HepG2 (cell line): ENCODE measurements at regions not wholly inside any gene's neighbourhood (a gene's known extent, or its start where the extent isn't known, plus 50 kb on each side); places are given as distances from the start of the nearest gene placed in this dataset.

Experiments
- ATAC-seq: fragments of 200-7000 bp; cut with Tn5 transposase; 3 replicates; pipeline ENCODE4 v1.9.1; 2020; ENCODE audit warnings: mild to moderate bottlenecking, moderate library complexity
- BruUV-seq: library from RNA; stranded (reverse); fragments of 400-500 nt; replicated peaks from 2 replicates; lab custom pipeline; 2021; lab: Mats Ljungman, UMichigan
- CTCF ChIA-PET: fragments of 300-600 bp; formaldehyde crosslinking; extraction: SDS; loops from one replicate; lab custom pipeline; 2021; ENCODE audit warnings: low total read pairs, inconsistent platforms, low intra/inter-chr PET ratio; lab: Yijun Ruan, JAX
- POLR2A ChIA-PET: fragments of 350-600 bp; sonication (Branson Sonifier 250); formaldehyde crosslinking; loops from one replicate; lab custom pipeline; 2020; ENCODE audit warnings: antibody characterized with exemption, inconsistent platforms; lab: Yijun Ruan, JAX
- DNase-seq: peaks from one replicate; pipeline ENCODE4 v3.0.0-alpha.2; 2015; ENCODE audit warnings: low spot score
- FAIRE-seq: peaks from 3 replicates; lab custom pipeline; 2011; peaks lifted over from hg19 to GRCh38; lab: Jason Lieb, UNC
- H2AFZ ChIP-seq: one replicate; pipeline ENCODE4 v1.6.1; 2011; ENCODE audit warnings: low read length, inconsistent platforms
- H3K27ac ChIP-seq: fragments of 300-600 bp; 3 replicates; pipeline ENCODE4 v1.8.0; 2011; ENCODE audit warnings: mixed run types, mild to moderate bottlenecking, mixed read lengths, low read length, inconsistent platforms; ENCODE audit not compliant: insufficient read depth; ENCODE audit errors: extremely low read length
- H3K27me3 ChIP-seq, 2 experiments: fragments of 200-600 bp in 1 of 2; 2 replicates in 1 of 2; 3 replicates in 1 of 2; pipeline versions ENCODE4 v1.6.0 to v1.8.0; 2011; ENCODE audit warnings: low read length in 2 of 2, mild to moderate bottlenecking in 2 of 2, moderate library complexity in 2 of 2, inconsistent platforms in 1 of 2; ENCODE audit not compliant: insufficient read depth in 2 of 2, control insufficient read depth in 1 of 2
- H3K36me3 ChIP-seq, 2 experiments: fragments of 200-600 bp in 1 of 2; replicated peaks in 1 of 2; 2 replicates in 1 of 2; 3 replicates in 1 of 2; pipeline versions ENCODE4 v1.5.1 to v1.8.0; 2011; ENCODE audit warnings: low read length in 2 of 2, inconsistent platforms in 1 of 2; ENCODE audit not compliant: insufficient read depth in 2 of 2, control insufficient read depth in 1 of 2
- H3K4me1 ChIP-seq: 2 replicates; pipeline ENCODE4 v1.5.1; 2012; ENCODE audit warnings: low read length, inconsistent platforms; ENCODE audit not compliant: insufficient read depth
- H3K4me2 ChIP-seq: 2 replicates; pipeline ENCODE4 v1.6.0; 2011; ENCODE audit warnings: low read depth, low read length, inconsistent platforms
- H3K4me3 ChIP-seq, 3 experiments: fragments of 200-600 bp in 1 of 3; sonication (generic), shearing (Covaris generic) in 1 of 3; replicated peaks in 1 of 3; 2 replicates each; pipeline ENCODE4 v1.5.1; 2011 to 2016; ENCODE audit warnings: low read length in 3 of 3, inconsistent platforms in 2 of 3, low read depth in 2 of 3, mild to moderate bottlenecking in 2 of 3, control low read depth in 1 of 3, mixed read lengths in 1 of 3; ENCODE audit not compliant: insufficient read depth in 1 of 3
- H3K79me2 ChIP-seq: one replicate; pipeline ENCODE4 v1.6.1; 2011; ENCODE audit warnings: low read length, inconsistent platforms; ENCODE audit not compliant: insufficient read depth
- H3K9ac ChIP-seq: 2 replicates; pipeline ENCODE4 v1.6.0; 2011; ENCODE audit warnings: mild to moderate bottlenecking, low read depth, low read length, inconsistent platforms; ENCODE audit not compliant: insufficient read depth
- H3K9me3 ChIP-seq: 2 replicates; pipeline ENCODE4 v1.5.1; 2012; ENCODE audit warnings: mild to moderate bottlenecking, low read length
- H4K20me1 ChIP-seq: 2 replicates; pipeline ENCODE4 v1.6.0; 2011; ENCODE audit warnings: inconsistent platforms, mild to moderate bottlenecking, low read length, moderate library complexity; ENCODE audit not compliant: insufficient read depth
- CBFB ChIP-seq: sonication (generic); formaldehyde crosslinking; IDR thresholded peaks from 2 replicates; pipeline ENCODE4 v1.4.0; 2020; ENCODE audit warnings: missing genetic modification reagents
- CHD2 ChIP-seq: IDR thresholded peaks from 2 replicates; pipeline ENCODE4 v1.6.1; 2011; ENCODE audit warnings: low read depth, low read length, improper control_type of control experiment
- HOXD1 ChIP-seq: sonication (generic); formaldehyde crosslinking; IDR thresholded peaks from 2 replicates; pipeline ENCODE4 v1.5.0; 2020; ENCODE audit warnings: missing genetic modification reagents
- MAFF ChIP-seq: IDR thresholded peaks from 2 replicates; pipeline ENCODE4 v1.6.1; 2011; ENCODE audit warnings: low read depth, low read length, improper control_type of control experiment
- MAFK ChIP-seq, 2 experiments: IDR thresholded peaks in 1 of 2; conservative IDR thresholded peaks in 1 of 2; 2 replicates each; pipeline ENCODE4 v1.6.1; 2011; ENCODE audit warnings: improper control_type of control experiment in 2 of 2, low read length in 2 of 2
- RFXAP ChIP-seq: sonication (generic); formaldehyde crosslinking; IDR thresholded peaks from 2 replicates; pipeline ENCODE4 v1.4.0; 2020; ENCODE audit warnings: missing genetic modification reagents, borderline replicate concordance
- SYNCRIP ChIP-seq: fragments of 200-400 bp; formaldehyde crosslinking; IDR thresholded peaks from 2 replicates; pipeline ENCODE4 v1.6.1; 2018; ENCODE audit warnings: mild to moderate bottlenecking, low read depth, low read length; ENCODE audit not compliant: insufficient read depth
- TOPORS ChIP-seq: sonication (generic); formaldehyde crosslinking; IDR thresholded peaks from 2 replicates; pipeline ENCODE4 v1.8.0; 2023; ENCODE audit warnings: mild to moderate bottlenecking, missing genetic modification reagents
- ZMAT3 ChIP-seq: sonication (generic); formaldehyde crosslinking; conservative IDR thresholded peaks from 2 replicates; pipeline ENCODE4 v1.7.0; 2021; ENCODE audit warnings: missing genetic modification reagents
- WGBS: methylation state at CpG from one replicate; pipeline ENCODE4 v1.1.6; 2017; ENCODE audit warnings: low lambda C conversion rate; 5-methylcytosine and 5-hydroxymethylcytosine counted together
- in situ Hi-C: cut with HindIII; loops from 2 replicates; pipeline ENCODE4 v1.10.0; 2017; ENCODE audit warnings: low pct_unique_long_range_greater_than_20kb; ENCODE audit not compliant: extremely low pct_ligation_motif_present
- intact Hi-C: fragments of 100-400 bp; cut with micrococcal nuclease; formaldehyde crosslinking; loops from one replicate; pipeline ENCODE4 v1.10.0; 2022; ENCODE audit not compliant: unreplicated experiment
- TF ChIP-seq, protein P1 (sequence below): sonication (generic); formaldehyde crosslinking; IDR thresholded peaks from 2 replicates; pipeline ENCODE4 v1.5.0; 2020; ENCODE audit warnings: missing genetic modification reagents, mild to moderate bottlenecking, borderline replicate concordance

- Histone ChIP-seq H3K4me3 (no peak overlapping the region), H3K4me2 (no peak overlapping the region), H3K36me3 (no peaks in the 10 kb centered on the region), H4K20me1 (no peaks in the 10 kb centered on the region), H3K4me1 (no peaks in the 10 kb centered on the region), H3K27ac (no peak overlapping the region), H3K9ac (no peak overlapping the region), H3K9me3 (no peaks in the 10 kb centered on the region), H2AFZ (no peak overlapping the region), H3K79me2 (no peaks in the 10 kb centered on the region), H3K27me3 (peaks cover 2 to 29% of the 10 kb centered on the region in 2 experiments; a peak in 4 of 5 replicates)
- ATAC-seq (no peak), DNase-seq (no peak), FAIRE-seq (no peak)
- in situ Hi-C loops (no loop called here), intact Hi-C loops (no loop called here)
- WGBS, result 62% methylated on average over 5 of the region's 5 CpGs
- no TSS peak for BruUV-seq
- TF ChIP-seq SYNCRIP (no peak), CHD2 (no peak), HOXD1 (CRISPR knock-in tag) (no peak), CBFB (CRISPR knock-in tag) (no peak), MAFF (peak; percentile 51), MAFK (conservative IDR thresholded peaks at IDR 0.05 in 1 of 2, IDR thresholded peaks at IDR 0.05 in 1 of 2; ENCODE audit: low read length in 2 of 2) (peak; percentile 59 to 63; a peak in 3 of 4 replicates), TOPORS (CRISPR knock-in tag) (no peak)
- CTCF ChIA-PET, result no interaction called here
- POLR2A ChIA-PET, result no interaction called here
These were observed 133.4 kb downstream of the ATG4C start for GRCh38 chr1:62917314-62917713.

DNA sequence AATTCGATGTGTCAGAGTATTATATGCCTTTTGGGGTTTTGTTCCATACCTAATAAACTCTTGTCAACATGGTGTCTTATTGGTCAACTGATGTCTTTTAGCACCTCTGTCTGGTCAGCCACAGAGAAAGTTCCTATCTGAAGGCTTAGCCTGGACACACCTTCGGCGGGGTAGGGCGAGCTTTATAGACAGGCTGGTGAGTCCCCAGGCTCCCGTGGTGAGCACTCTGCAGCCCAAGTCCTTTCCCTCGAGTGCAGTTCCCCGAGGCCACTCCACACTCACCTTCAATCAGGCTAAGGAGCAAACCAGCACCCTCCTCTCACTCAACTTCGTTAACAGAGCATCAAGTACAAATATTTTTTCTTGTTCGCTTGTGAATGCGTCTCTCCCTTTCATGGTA, 133.9 kb downstream of the ATG4C start:
- ATAC-seq, result no peak
- H3K27me3 ChIP-seq, result peaks cover 2 to 29% of the 10 kb centered on the region in 2 experiments; a peak in 4 of 5 replicates

More for the DNA sequence above, 133.9 kb downstream of the ATG4C start:
- Histone ChIP-seq H4K20me1 (no peaks in the 10 kb centered on the region), H3K36me3 (no peaks in the 10 kb centered on the region), H3K4me2 (no peak overlapping the region), H3K27ac (no peak overlapping the region), H3K9me3 (no peaks in the 10 kb centered on the region), H3K4me1 (no peaks in the 10 kb centered on the region), H3K9ac (no peak overlapping the region), H2AFZ (no peak overlapping the region), H3K4me3 (no peak overlapping the region), H3K79me2 (no peaks in the 10 kb centered on the region)
- FAIRE-seq (no peak), DNase-seq (no peak)
- WGBS, result 4% methylated on average over 5 of the region's 10 CpGs
- CTCF ChIA-PET, result no interaction called here
- BruUV-seq, result no TSS peak
- POLR2A ChIA-PET, result no interaction called here
- in situ Hi-C loops, result no loop called here
- intact Hi-C loops, result no loop called here
- no peak for TF ChIP-seq RFXAP
- TF ChIP-seq, protein P1, sequence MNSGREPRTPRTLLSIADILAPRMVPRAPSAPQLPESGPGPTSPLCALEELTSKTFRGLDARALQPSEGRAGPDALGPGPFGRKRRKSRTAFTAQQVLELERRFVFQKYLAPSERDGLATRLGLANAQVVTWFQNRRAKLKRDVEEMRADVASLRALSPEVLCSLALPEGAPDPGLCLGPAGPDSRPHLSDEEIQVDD (CRISPR knock-in tag), result no peak
- TF ChIP-seq ZMAT3 (CRISPR knock-in tag), result no peak
